KMS-11 (cell line): ENCODE measurements at regions not wholly inside any gene's neighbourhood (a gene's known extent, or its start where the extent isn't known, plus 50 kb on each side); places are given as distances from the start of the nearest gene placed in this dataset.

Source experiments
- H2AFZ ChIP-seq: fragments of 200-600 bp; sonication (generic); 2 replicates; pipeline ENCODE4 v1.6.1; 2016; ENCODE audit warnings: antibody characterized with exemption, mixed run types, low read depth
- H3K27ac ChIP-seq: fragments of 200-600 bp; sonication (generic); 2 replicates; pipeline ENCODE4 v1.6.1; 2016; ENCODE audit warnings: mild to moderate bottlenecking, mixed run types
- H3K27me3 ChIP-seq: fragments of 200-600 bp; sonication (generic); 2 replicates; pipeline ENCODE4 v1.6.1; 2017; ENCODE audit warnings: mild to moderate bottlenecking, low read depth, mixed run types, moderate library complexity; ENCODE audit not compliant: insufficient read depth
- H3K36me3 ChIP-seq: fragments of 200-600 bp; sonication (generic); 2 replicates; pipeline ENCODE4 v1.6.1; 2017; ENCODE audit warnings: mild to moderate bottlenecking, mixed run types; ENCODE audit not compliant: insufficient read depth
- H3K4me1 ChIP-seq: fragments of 200-600 bp; sonication (generic); 2 replicates; pipeline ENCODE4 v1.6.1; 2016; ENCODE audit warnings: mild to moderate bottlenecking, low read depth, mixed run types; ENCODE audit not compliant: poor library complexity, severe bottlenecking
- H3K4me2 ChIP-seq: fragments of 200-600 bp; sonication (generic); 2 replicates; pipeline ENCODE4 v1.7.0; 2016; ENCODE audit warnings: mild to moderate bottlenecking, mixed run types
- H3K4me3 ChIP-seq: fragments of 200-600 bp; sonication (generic); IDR thresholded peaks from 2 replicates; pipeline ENCODE4 v1.6.1; 2017; ENCODE audit warnings: low read depth, low read length, mixed read lengths; ENCODE audit not compliant: insufficient read depth
- H3K79me2 ChIP-seq: fragments of 200-600 bp; sonication (generic); 2 replicates; pipeline ENCODE4 v1.6.1; 2016; ENCODE audit warnings: low read depth, mixed run types; ENCODE audit not compliant: insufficient read depth
- H3K9ac ChIP-seq: fragments of 200-600 bp; sonication (generic); 2 replicates; pipeline ENCODE4 v1.6.1; 2016; ENCODE audit warnings: mild to moderate bottlenecking, mixed run types
- H4K20me1 ChIP-seq: fragments of 200-600 bp; sonication (generic); 2 replicates; pipeline ENCODE4 v1.6.1; 2016; ENCODE audit warnings: mild to moderate bottlenecking, mixed run types; ENCODE audit not compliant: insufficient read depth
- CTCF ChIP-seq: fragments of 200-600 bp; sonication (generic); conservative IDR thresholded peaks from 2 replicates; pipeline ENCODE4 v1.6.1; 2017; ENCODE audit warnings: low read depth, mild to moderate bottlenecking, antibody characterized with exemption, low read length, moderate library complexity, mixed read lengths

GRCh38 chr2:147172493-147173188 lies 672.2 kb upstream of the ACVR2A start:
- Histone ChIP-seq H4K20me1 (no peaks in the 10 kb centered on the region), H3K27me3 (no peaks in the 10 kb centered on the region), H3K27ac (no peak overlapping the region), H2AFZ (no peak overlapping the region), H3K9ac (no peak overlapping the region), H3K36me3 (no peaks in the 10 kb centered on the region), H3K4me1 (peaks cover 15% of the 10 kb centered on the region), H3K4me2 (no peak overlapping the region), H3K79me2 (no peaks in the 10 kb centered on the region), H3K4me3 (no peak overlapping the region)
- TF ChIP-seq CTCF: no peak

- Histone ChIP-seq H3K36me3 (no peaks in the 10 kb centered on the region), H3K4me2 (no peak overlapping the region)
- TF ChIP-seq CTCF: no peak
These were observed 672.9 kb upstream of the ACVR2A start for GRCh38 chr2:147171941-147172340.

GRCh38 chr2:147170932-147171331 lies 673.9 kb upstream of the ACVR2A start:
- Histone ChIP-seq H3K27ac (no peak overlapping the region), H2AFZ (no peak overlapping the region), H4K20me1 (no peaks in the 10 kb centered on the region), H3K36me3 (no peaks in the 10 kb centered on the region), H3K27me3 (no peaks in the 10 kb centered on the region), H3K4me1 (peaks cover 15% of the 10 kb centered on the region), H3K79me2 (no peaks in the 10 kb centered on the region), H3K9ac (no peak overlapping the region), H3K4me2 (no peak overlapping the region), H3K4me3 (no peak overlapping the region)
- no peak for TF ChIP-seq CTCF

More at GRCh38 chr2:147171941-147172340, 672.9 kb upstream of the ACVR2A start:
- no peak overlapping the region for H3K4me3 ChIP-seq
- no peak overlapping the region for H2AFZ ChIP-seq
- no peaks in the 10 kb centered on the region for H3K27me3 ChIP-seq
- H3K9ac ChIP-seq: no peak overlapping the region
- H3K27ac ChIP-seq: no peak overlapping the region
- H3K4me1 ChIP-seq: peaks cover 15% of the 10 kb centered on the region
- no peaks in the 10 kb centered on the region for H3K79me2 ChIP-seq
- no peaks in the 10 kb centered on the region for H4K20me1 ChIP-seq

- Histone ChIP-seq H2AFZ (no peak overlapping the region), H3K9ac (no peak overlapping the region), H3K4me2 (no peak overlapping the region), H3K4me1 (no peaks in the 10 kb centered on the region), H3K27me3 (no peaks in the 10 kb centered on the region), H4K20me1 (no peaks in the 10 kb centered on the region), H3K36me3 (no peaks in the 10 kb centered on the region), H3K79me2 (no peaks in the 10 kb centered on the region), H3K27ac (no peak overlapping the region), H3K4me3 (no peak overlapping the region)
- TF ChIP-seq CTCF: no peak
These were observed 679.0 kb upstream of the ACVR2A start for GRCh38 chr2:147165697-147166382.
